ENCODE measurements at regions not wholly inside any gene's neighbourhood (a gene's known extent, or its start where the extent isn't known, plus 50 kb on each side); places are given as distances from the start of the nearest gene placed in this dataset.

- H3K4me1 Mint-ChIP-seq: no peaks in the 10 kb centered on the region
- H3K36me3 ChIP-seq (ENCODE audit: control insufficient read depth in 2 of 3, insufficient read depth in 3 of 3, low read length in 3 of 3): no peaks in the 10 kb centered on the region
- ATAC-seq (no peak), DNase-seq (no peak)
- POLR2A ChIA-PET: no interaction called here
- H3K4me1 ChIP-seq (ENCODE audit: control insufficient read depth in 2 of 2, insufficient read depth in 2 of 2, low read length in 2 of 2): no peaks in the 10 kb centered on the region
- no peak overlapping the region for H3K4me3 ChIP-seq (ENCODE audit: low read length)
- intact Hi-C loops (cut with micrococcal nuclease): no loop called here
- H3K4me3 Mint-ChIP-seq: no peak overlapping the region
- no peaks in the 10 kb centered on the region for H3K27me3 ChIP-seq (ENCODE audit: control insufficient read depth in 2 of 2, insufficient read depth in 2 of 2, low read length in 2 of 2)
- no peak overlapping the region for H3K27ac Mint-ChIP-seq
- H3K9me3 ChIP-seq (ENCODE audit: control insufficient read depth in 2 of 3, low read length in 3 of 3): peaks cover 0 to 11% (median 0%) of the 10 kb centered on the region in 3 experiments
- H3K9me3 Mint-ChIP-seq: peaks cover 5 to 45% (median 14%) of the 10 kb centered on the region in 11 donors
- H3K27me3 Mint-ChIP-seq: peaks cover 0 to 8% (median 0%) of the 10 kb centered on the region in 5 donors
- H3K27ac ChIP-seq (ENCODE audit: low read depth, low read length): no peak overlapping the region
- no peaks in the 10 kb centered on the region for H3K36me3 Mint-ChIP-seq
- CTCF ChIA-PET: no interaction called here
Observed at GRCh38 chr1:177891809-177892208, 78.0 kb downstream of the SEC16B start.

GRCh38 chr1:177890479-177890878, 79.4 kb downstream of the SEC16B start:
- H3K27me3 ChIP-seq (ENCODE audit: control insufficient read depth in 2 of 2, insufficient read depth in 2 of 2, low read length in 2 of 2): no peaks in the 10 kb centered on the region
- no peak overlapping the region for H3K27ac ChIP-seq (ENCODE audit: low read depth, low read length)
- H3K36me3 ChIP-seq (ENCODE audit: control insufficient read depth in 2 of 3, insufficient read depth in 3 of 3, low read length in 3 of 3): no peaks in the 10 kb centered on the region
- no peaks in the 10 kb centered on the region for H3K36me3 Mint-ChIP-seq
- no peak overlapping the region for H3K27ac Mint-ChIP-seq
- H3K4me1 Mint-ChIP-seq: no peaks in the 10 kb centered on the region
- intact Hi-C loops (cut with micrococcal nuclease): no loop called here
- DNase-seq (no peak), ATAC-seq (no peak)
- peaks cover 0 to 8% (median 0%) of the 10 kb centered on the region in 5 donors for H3K27me3 Mint-ChIP-seq
- peaks cover 0 to 11% (median 0%) of the 10 kb centered on the region in 3 experiments for H3K9me3 ChIP-seq (ENCODE audit: control insufficient read depth in 2 of 3, low read length in 3 of 3)
- H3K4me3 Mint-ChIP-seq: no peak overlapping the region
- CTCF ChIA-PET: no interaction called here
- POLR2A ChIA-PET: no interaction called here
- no peak overlapping the region for H3K4me3 ChIP-seq (ENCODE audit: low read length)
- no peaks in the 10 kb centered on the region for H3K4me1 ChIP-seq (ENCODE audit: control insufficient read depth in 2 of 2, insufficient read depth in 2 of 2, low read length in 2 of 2)
- peaks cover 5 to 49% (median 14%) of the 10 kb centered on the region in 11 donors for H3K9me3 Mint-ChIP-seq

DNA sequence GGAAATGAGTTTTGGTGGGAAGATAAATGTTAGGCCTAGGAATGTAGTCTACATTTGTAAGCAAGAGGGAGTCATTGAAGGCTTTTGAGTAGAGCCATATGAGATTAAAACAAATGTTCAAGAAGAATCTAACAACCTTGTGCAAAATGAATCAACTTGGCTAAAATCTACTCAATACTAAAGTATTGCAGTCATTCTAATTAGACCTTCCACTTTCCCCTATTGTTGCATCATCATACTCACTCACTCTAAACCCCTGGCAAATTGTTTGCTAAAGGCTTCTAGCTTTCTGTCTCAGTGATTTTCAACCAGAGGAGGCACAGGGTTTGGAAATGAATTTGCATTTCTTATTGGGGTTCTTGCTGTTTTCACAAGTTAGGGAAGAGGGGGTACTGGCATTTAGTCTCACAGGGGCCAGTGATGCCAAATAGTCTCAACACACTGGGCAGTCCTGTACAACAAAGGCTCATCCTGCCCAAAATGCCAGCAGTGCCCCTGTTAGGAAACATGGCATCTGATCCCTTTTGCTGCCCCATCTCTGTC, 85.3 kb downstream of the SEC16B start:
- Histone ChIP-seq H3K9me3 (ENCODE audit: control insufficient read depth in 2 of 3, low read length in 3 of 3) (no peaks in the 10 kb centered on the region), H3K27me3 (ENCODE audit: control insufficient read depth in 2 of 2, insufficient read depth in 2 of 2, low read length in 2 of 2) (no peaks in the 10 kb centered on the region), H3K27ac (ENCODE audit: low read depth, low read length) (no peak overlapping the region), H3K4me1 (ENCODE audit: control insufficient read depth in 2 of 2, insufficient read depth in 2 of 2, low read length in 2 of 2) (no peaks in the 10 kb centered on the region), H3K4me3 (ENCODE audit: low read length) (no peak overlapping the region), H3K36me3 (ENCODE audit: control insufficient read depth in 2 of 3, insufficient read depth in 3 of 3, low read length in 3 of 3) (no peaks in the 10 kb centered on the region)
- intact Hi-C loops (cut with micrococcal nuclease): no loop called here
- ChIA-PET POLR2A (no interaction called here), CTCF (no interaction called here)
- DNase-seq: no peak
- Mint-ChIP-seq H3K9me3 (peaks cover 0 to 23% (median 6%) of the 10 kb centered on the region in 11 donors), H3K4me3 (no peak overlapping the region), H3K27me3 (peaks cover 0 to 10% (median 0%) of the 10 kb centered on the region in 5 donors), H3K27ac (no peak overlapping the region), H3K36me3 (no peaks in the 10 kb centered on the region), H3K4me1 (no peaks in the 10 kb centered on the region)
- ATAC-seq: no peak

DNA sequence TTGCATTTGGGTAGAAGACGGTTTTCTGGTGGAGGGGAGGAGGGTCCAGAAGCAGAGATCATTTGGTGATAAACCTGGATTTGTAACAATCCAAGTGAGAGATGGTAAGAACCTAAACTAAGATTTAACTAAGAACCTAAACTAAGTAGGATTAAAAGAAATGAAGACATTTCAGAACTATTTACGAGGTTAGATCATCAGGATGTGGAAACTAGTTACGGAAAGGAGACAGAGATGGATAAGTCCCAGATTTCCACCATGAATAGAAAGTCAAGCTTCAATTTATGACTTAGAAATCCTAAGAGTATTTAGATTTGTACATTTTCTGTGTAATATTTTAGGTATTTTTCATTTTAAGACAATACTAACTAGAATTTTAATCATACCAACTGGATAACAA, 86.3 kb downstream of the SEC16B start:
- H3K27ac ChIP-seq (ENCODE audit: low read depth, low read length): no peak overlapping the region
- ChIA-PET POLR2A (no interaction called here), CTCF (no interaction called here)
- H3K9me3 ChIP-seq (ENCODE audit: control insufficient read depth in 2 of 3, low read length in 3 of 3): no peaks in the 10 kb centered on the region
- DNase-seq (no peak), ATAC-seq (no peak)
- H3K4me1 ChIP-seq (ENCODE audit: control insufficient read depth in 2 of 2, insufficient read depth in 2 of 2, low read length in 2 of 2): no peaks in the 10 kb centered on the region
- intact Hi-C loops (cut with micrococcal nuclease): no loop called here
- no peaks in the 10 kb centered on the region for H3K27me3 ChIP-seq (ENCODE audit: control insufficient read depth in 2 of 2, insufficient read depth in 2 of 2, low read length in 2 of 2)
- H3K27me3 Mint-ChIP-seq: peaks cover 0 to 10% (median 5%) of the 10 kb centered on the region in 5 donors
- H3K27ac Mint-ChIP-seq: no peak overlapping the region
- H3K4me3 ChIP-seq (ENCODE audit: low read length): no peak overlapping the region
- peaks cover 0 to 17% (median 2%) of the 10 kb centered on the region in 11 donors for H3K9me3 Mint-ChIP-seq
- no peaks in the 10 kb centered on the region for H3K36me3 Mint-ChIP-seq
- no peak overlapping the region for H3K4me3 Mint-ChIP-seq
- no peaks in the 10 kb centered on the region for H3K4me1 Mint-ChIP-seq
- H3K36me3 ChIP-seq (ENCODE audit: control insufficient read depth in 2 of 3, insufficient read depth in 3 of 3, low read length in 3 of 3): no peaks in the 10 kb centered on the region

DNA sequence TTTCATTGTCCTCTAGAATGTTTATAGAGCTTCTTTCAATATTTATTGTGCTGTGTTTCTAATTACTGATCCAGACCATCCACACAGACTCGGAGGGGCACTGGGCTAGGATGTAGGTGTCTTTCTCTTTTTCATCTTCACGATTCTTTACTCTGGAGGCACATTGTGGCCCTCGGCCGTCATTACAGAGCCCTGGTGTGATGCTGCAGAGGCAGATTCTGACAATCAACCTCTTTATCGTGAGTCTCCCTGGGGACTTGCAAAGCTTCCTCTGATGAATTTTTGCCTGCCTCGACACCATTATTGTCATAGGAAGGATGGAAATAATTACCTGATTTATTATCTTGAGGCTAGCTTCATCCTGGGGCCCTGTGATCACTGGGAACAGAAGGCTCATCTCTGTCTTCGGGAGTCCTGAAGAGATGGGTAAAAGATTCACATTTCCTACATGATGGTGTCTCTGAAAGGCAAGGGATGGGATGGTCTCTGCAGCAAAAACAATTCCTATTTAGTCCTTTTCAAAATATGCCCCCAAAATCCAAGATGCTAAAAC, 89.4 kb downstream of the SEC16B start:
- CTCF ChIA-PET: no interaction called here
- H3K9me3 Mint-ChIP-seq: peaks cover 0 to 13% (median 4%) of the 10 kb centered on the region in 11 donors

GRCh38 chr1:177877086-177877485, 92.8 kb downstream of the SEC16B start:
- DNase-seq: no peak
- Histone ChIP-seq H3K27me3 (ENCODE audit: control insufficient read depth in 2 of 2, insufficient read depth in 2 of 2, low read length in 2 of 2) (no peaks in the 10 kb centered on the region), H3K4me3 (ENCODE audit: low read length) (no peak overlapping the region), H3K9me3 (ENCODE audit: control insufficient read depth in 2 of 3, low read length in 3 of 3) (no peaks in the 10 kb centered on the region), H3K27ac (ENCODE audit: low read depth, low read length) (no peak overlapping the region), H3K36me3 (ENCODE audit: control insufficient read depth in 2 of 3, insufficient read depth in 3 of 3, low read length in 3 of 3) (no peaks in the 10 kb centered on the region), H3K4me1 (ENCODE audit: control insufficient read depth in 2 of 2, insufficient read depth in 2 of 2, low read length in 2 of 2) (no peaks in the 10 kb centered on the region)
- POLR2A ChIA-PET: no interaction called here
- intact Hi-C loops (cut with micrococcal nuclease): no loop called here
- H3K27me3 Mint-ChIP-seq: peaks cover 0 to 10% (median 5%) of the 10 kb centered on the region in 5 donors
- no peak overlapping the region for H3K4me3 Mint-ChIP-seq
- CTCF ChIA-PET: interaction anchor here (0.7 kb wide), 1 partner anchor 26 kb away, joined by 3 read pairs; no protein-coding TSS in a partner anchor
- no peak overlapping the region for H3K27ac Mint-ChIP-seq
- no peaks in the 10 kb centered on the region for H3K36me3 Mint-ChIP-seq
- H3K9me3 Mint-ChIP-seq: peaks cover 0 to 19% (median 5%) of the 10 kb centered on the region in 11 donors
- no peak for ATAC-seq
- no peaks in the 10 kb centered on the region for H3K4me1 Mint-ChIP-seq

More for the DNA sequence above, 89.4 kb downstream of the SEC16B start:
- H3K4me1 Mint-ChIP-seq: no peaks in the 10 kb centered on the region
- Histone ChIP-seq H3K4me3 (ENCODE audit: low read length) (no peak overlapping the region), H3K27ac (ENCODE audit: low read depth, low read length) (no peak overlapping the region), H3K4me1 (ENCODE audit: control insufficient read depth in 2 of 2, insufficient read depth in 2 of 2, low read length in 2 of 2) (no peaks in the 10 kb centered on the region), H3K27me3 (ENCODE audit: control insufficient read depth in 2 of 2, insufficient read depth in 2 of 2, low read length in 2 of 2) (no peaks in the 10 kb centered on the region), H3K36me3 (ENCODE audit: control insufficient read depth in 2 of 3, insufficient read depth in 3 of 3, low read length in 3 of 3) (no peaks in the 10 kb centered on the region), H3K9me3 (ENCODE audit: control insufficient read depth in 2 of 3, low read length in 3 of 3) (no peaks in the 10 kb centered on the region)
- POLR2A ChIA-PET: no interaction called here
- H3K27ac Mint-ChIP-seq: no peak overlapping the region
- H3K36me3 Mint-ChIP-seq: no peaks in the 10 kb centered on the region
- intact Hi-C loops (cut with micrococcal nuclease): no loop called here
- peaks cover 0 to 6% (median 0%) of the 10 kb centered on the region in 5 donors for H3K27me3 Mint-ChIP-seq
- no peak for DNase-seq
- H3K4me3 Mint-ChIP-seq: no peak overlapping the region
- ATAC-seq: no peak

DNA sequence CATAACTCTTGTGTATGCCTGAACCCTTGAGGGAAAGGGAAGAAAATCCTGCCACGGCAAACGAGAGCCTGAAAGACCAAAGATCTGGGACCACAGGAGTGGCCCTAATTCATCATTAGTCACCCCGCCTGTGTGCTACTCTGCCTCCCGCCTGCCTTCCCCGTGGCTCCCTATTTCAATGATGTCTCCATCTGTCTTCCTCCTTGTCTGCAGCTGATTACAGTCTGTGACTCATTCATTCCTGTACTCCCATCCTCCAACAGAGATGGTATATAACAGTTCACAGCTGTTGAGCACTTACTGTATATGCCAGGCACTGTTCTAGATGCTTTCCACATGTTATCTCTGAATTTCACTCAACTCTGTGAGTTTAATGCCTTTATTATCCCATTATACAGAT, 96.6 kb downstream of the SEC16B start:
- H3K4me1 Mint-ChIP-seq: no peaks in the 10 kb centered on the region
- no peak for ATAC-seq
- peaks cover 0 to 24% (median 7%) of the 10 kb centered on the region in 11 donors for H3K9me3 Mint-ChIP-seq
- Histone ChIP-seq H3K4me3 (ENCODE audit: low read length) (no peak overlapping the region), H3K27ac (ENCODE audit: low read depth, low read length) (no peak overlapping the region), H3K4me1 (ENCODE audit: control insufficient read depth in 2 of 2, insufficient read depth in 2 of 2, low read length in 2 of 2) (no peaks in the 10 kb centered on the region), H3K36me3 (ENCODE audit: control insufficient read depth in 2 of 3, insufficient read depth in 3 of 3, low read length in 3 of 3) (no peaks in the 10 kb centered on the region), H3K27me3 (ENCODE audit: control insufficient read depth in 2 of 2, insufficient read depth in 2 of 2, low read length in 2 of 2) (no peaks in the 10 kb centered on the region), H3K9me3 (ENCODE audit: control insufficient read depth in 2 of 3, low read length in 3 of 3) (no peaks in the 10 kb centered on the region)
- peaks cover 0 to 10% (median 0%) of the 10 kb centered on the region in 5 donors for H3K27me3 Mint-ChIP-seq
- intact Hi-C loops (cut with micrococcal nuclease): no loop called here
- ChIA-PET CTCF (no interaction called here), POLR2A (interaction anchor here (0.6 kb wide), 1 partner anchor 138 kb away, joined by 3 read pairs; no protein-coding TSS in a partner anchor)
- DNase-seq: no peak
- no peak overlapping the region for H3K27ac Mint-ChIP-seq
- no peak overlapping the region for H3K4me3 Mint-ChIP-seq
- no peaks in the 10 kb centered on the region for H3K36me3 Mint-ChIP-seq

All from naive thymus-derived CD4-positive, alpha-beta T cell (primary cell).